ENCODE measurements at regions not wholly inside any gene's neighbourhood (a gene's known extent, or its start where the extent isn't known, plus 50 kb on each side); places are given as distances from the start of the nearest gene placed in this dataset.
A peak's percentile ranks its signal among the peaks of the same experiment; 100 is the strongest.

DNA sequence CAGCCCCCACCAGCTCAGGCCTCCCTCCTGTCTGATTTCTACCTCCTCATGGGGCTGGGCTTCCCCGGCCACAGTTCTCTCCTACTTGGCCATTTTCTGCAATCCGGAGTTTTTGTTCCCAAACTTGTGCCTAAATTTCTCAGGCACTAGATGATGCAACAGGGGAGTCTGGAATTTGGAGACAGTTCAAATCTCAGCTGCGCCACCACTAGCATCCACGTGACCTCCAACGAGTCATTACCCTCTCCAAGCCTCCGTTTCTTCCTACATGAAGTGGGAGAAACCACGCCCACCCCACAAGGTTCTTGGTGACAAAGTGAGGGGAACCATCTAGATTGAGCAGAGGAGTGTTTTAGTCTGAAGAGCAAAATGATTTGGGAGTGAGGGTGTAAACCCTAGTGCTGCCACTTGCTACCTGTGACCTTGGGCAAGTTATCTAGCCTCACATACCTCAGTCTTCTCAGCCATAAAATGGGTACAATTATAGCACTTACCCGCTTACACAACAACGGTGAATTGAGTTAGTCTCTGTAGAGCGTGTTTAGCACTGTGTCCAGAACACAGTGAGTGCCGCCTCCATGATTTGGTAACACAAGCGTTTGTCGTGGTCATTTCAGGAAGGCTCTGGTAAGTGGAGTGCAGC, 61.4 kb upstream of the ASAP2 start:
- no peak for TF ChIP-seq CTCF (IDR thresholded peaks at IDR 0.05)
- no peak for TF ChIP-seq POLR2A (IDR thresholded peaks at IDR 0.05)
- H3K36me3 ChIP-seq = no peaks in the 10 kb centered on the region
- intact Hi-C loops (cut with DNase I) = no loop called here
- peaks cover 0 to 18% of the 10 kb centered on the region in 2 donors for H3K4me1 ChIP-seq
- H3K9me3 ChIP-seq = no peaks in the 10 kb centered on the region
- H3K27me3 ChIP-seq = no peaks in the 10 kb centered on the region
- H3K27ac ChIP-seq = no peak overlapping the region
- H3K4me3 ChIP-seq (replicated peaks in 1 of 3) = no peak overlapping the region
- DNase-seq = peak; percentile 53
- WGBS, 2 donors = 62 to 68% methylated on average over 13 of the region's 13 CpGs

GRCh38 chr2:9144617-9145016, 62.0 kb upstream of the ASAP2 start:
- 93 to 94% methylated on average over 5 of the region's 5 CpGs for WGBS, 2 donors
- intact Hi-C loops (cut with DNase I) = loop anchor here (5.0 kb wide), 2 partner anchors 63 to 193 kb away; partner anchors contain the start of gene ASAP2

GRCh38 chr2:9144046-9144445, 62.6 kb upstream of the ASAP2 start:
- intact Hi-C loops (cut with DNase I) = loop anchor here (5.0 kb wide), 2 partner anchors 63 to 193 kb away; partner anchors contain the start of gene ASAP2
- Histone ChIP-seq H3K4me3 (replicated peaks in 1 of 3) (no peak overlapping the region), H3K9me3 (no peaks in the 10 kb centered on the region), H3K36me3 (no peaks in the 10 kb centered on the region), H3K4me1 (peaks cover 0 to 23% of the 10 kb centered on the region in 2 donors), H3K27ac (no peak overlapping the region), H3K27me3 (no peaks in the 10 kb centered on the region)
- 95 to 100% methylated on average over 1 of the region's 1 CpG for WGBS, 2 donors
- no peak for TF ChIP-seq CTCF (IDR thresholded peaks at IDR 0.05)
- no peak for TF ChIP-seq POLR2A (IDR thresholded peaks at IDR 0.05)
- no peak for DNase-seq

More at GRCh38 chr2:9144617-9145016, 62.0 kb upstream of the ASAP2 start:
- H3K36me3 ChIP-seq = no peaks in the 10 kb centered on the region
- no peaks in the 10 kb centered on the region for H3K9me3 ChIP-seq
- H3K4me3 ChIP-seq (replicated peaks in 1 of 3) = no peak overlapping the region
- no peaks in the 10 kb centered on the region for H3K27me3 ChIP-seq
- DNase-seq = no peak
- H3K27ac ChIP-seq = no peak overlapping the region
- TF ChIP-seq CTCF (IDR thresholded peaks at IDR 0.05) = no peak
- peaks cover 0 to 23% of the 10 kb centered on the region in 2 donors for H3K4me1 ChIP-seq

- Histone ChIP-seq H3K4me1 (peaks cover 0 to 23% of the 10 kb centered on the region in 2 donors), H3K27ac (peak overlapping the region in 2 of 3 donors; percentile 8 to 46), H3K4me3 (replicated peaks in 1 of 3) (no peak overlapping the region), H3K36me3 (no peaks in the 10 kb centered on the region), H3K9me3 (no peaks in the 10 kb centered on the region), H3K27me3 (no peaks in the 10 kb centered on the region)
- WGBS, 2 donors = 87 to 89% methylated on average over 11 of the region's 11 CpGs
- DNase-seq = no peak
- intact Hi-C loops (cut with DNase I) = loop anchor here (5.0 kb wide), 2 partner anchors 64 to 194 kb away; partner anchors contain the start of gene ASAP2
- TF ChIP-seq CTCF (IDR thresholded peaks at IDR 0.05) = no peak
- TF ChIP-seq POLR2A (IDR thresholded peaks at IDR 0.05) = no peak
Measured at GRCh38 chr2:9143264-9143815, 63.3 kb upstream of the ASAP2 start.

Measured in thyroid gland (tissue), 4 donors.